Left colon (tissue), 2 donors: ENCODE measurements at regions not wholly inside any gene's neighbourhood (a gene's known extent, or its start where the extent isn't known, plus 50 kb on each side); places are given as distances from the start of the nearest gene placed in this dataset.

Source experiments
- ATAC-seq: fragments of 200-7000 bp; cut with Tn5 transposase; one replicate; pipeline ENCODE4 v1.9.1; 2020; ENCODE audit warnings: mild to moderate bottlenecking, moderate library complexity
- DNase-seq, 2 donors: peaks; one replicate each; pipeline ENCODE4 v3.0.0-alpha.2; 2020
- intact Hi-C, 2 donors: fragments of 100-400 bp; cut with DNase I in 1 of 2; cut with micrococcal nuclease in 1 of 2; formaldehyde crosslinking; loops; one replicate each; pipeline versions ENCODE4 v1.11.2 to v1.14.0; 2022; cut with DNase I, micrococcal nuclease
- donor health status: DM: no; HTN: no; CAD: no.
- donor health status: DM: yes; HTN: yes; CAD: no.

- intact Hi-C loops = no loop called here
- DNase-seq = no peak
- ATAC-seq = no peak
Measured at GRCh38 chr2:9060819-9061218, 57.3 kb upstream of the MBOAT2 start.

GRCh38 chr2:9057939-9058761 is 54.7 kb upstream of the MBOAT2 start:
- no peak for DNase-seq
- no peak for ATAC-seq
- intact Hi-C loops = no loop called here

DNA sequence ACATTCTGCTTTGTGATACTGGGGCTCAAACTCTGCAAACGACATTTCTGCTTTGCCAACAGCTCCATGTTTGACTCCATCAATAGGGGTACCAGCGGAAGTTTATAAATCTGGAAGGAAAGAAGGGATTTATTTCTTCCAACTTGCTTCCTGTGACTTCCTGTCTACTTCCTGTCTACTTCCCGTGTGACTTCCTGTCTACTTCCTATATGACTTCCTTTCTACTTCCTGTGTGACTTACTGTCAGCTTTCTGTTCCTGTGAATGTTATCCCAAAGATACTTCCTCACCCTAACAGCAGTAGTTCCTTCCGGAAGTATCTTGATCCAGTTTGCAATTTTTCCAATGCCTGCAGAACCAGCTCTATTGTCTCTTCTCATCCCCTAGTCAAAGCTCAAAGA is 52.0 kb upstream of the MBOAT2 start:
- no peak for ATAC-seq
- intact Hi-C loops = no loop called here

GRCh38 chr2:9053534-9053931 is 50.0 kb upstream of the MBOAT2 start:
- DNase-seq = no peak
- ATAC-seq = no peak
- intact Hi-C loops = no loop called here

More for the DNA sequence above, 52.0 kb upstream of the MBOAT2 start:
- no peak for DNase-seq
